ENCODE measurements at regions not wholly inside any gene's neighbourhood (a gene's known extent, or its start where the extent isn't known, plus 50 kb on each side); places are given as distances from the start of the nearest gene placed in this dataset.

DNA sequence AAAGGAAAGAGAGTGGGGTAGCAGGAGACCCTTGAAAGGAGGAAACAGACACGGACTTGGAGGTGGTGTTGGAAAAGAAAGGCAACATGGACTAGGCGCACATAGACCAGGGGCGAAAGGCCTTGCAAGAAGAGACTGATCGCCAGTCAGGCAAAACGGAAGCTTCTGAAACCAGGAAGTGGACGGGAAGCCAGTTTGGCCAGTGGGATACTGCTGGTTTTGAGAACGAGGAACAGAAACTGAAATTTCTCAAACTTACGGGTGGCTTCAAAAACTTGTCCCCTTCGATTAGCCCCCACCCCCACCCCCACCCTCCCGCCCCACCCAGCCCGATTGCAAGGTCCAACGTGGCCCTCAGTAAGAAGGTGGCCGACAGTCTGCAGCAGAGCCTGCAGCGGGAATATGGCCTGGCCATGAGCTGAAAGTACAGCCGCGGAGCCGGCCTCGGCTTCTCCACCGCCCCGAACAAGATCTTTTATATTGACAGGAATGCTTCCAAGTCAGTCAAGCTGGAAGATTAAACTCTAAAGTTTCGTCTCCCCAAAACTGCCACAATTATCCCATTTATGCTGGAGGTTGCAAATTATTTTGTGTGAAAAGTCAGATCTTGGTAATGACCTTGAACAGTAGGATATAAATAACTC, 364.7 kb downstream of the BCAT1 start:
- no peak for DNase-seq (ENCODE audit: low spot score in 2 of 2)
- Histone ChIP-seq H3K27ac (no peak overlapping the region), H3K9me3 (peaks cover 4 to 15% of the 10 kb centered on the region in 2 donors), H3K27me3 (no peaks in the 10 kb centered on the region), H3K36me3 (no peaks in the 10 kb centered on the region), H3K4me3 (no peak overlapping the region), H3K4me1 (no peaks in the 10 kb centered on the region)
- TF ChIP-seq POLR2A (IDR thresholded peaks at IDR 0.05) = no peak
- TF ChIP-seq POLR2AphosphoS5 (IDR thresholded peaks at IDR 0.05) = no peak
- TF ChIP-seq, protein P1, sequence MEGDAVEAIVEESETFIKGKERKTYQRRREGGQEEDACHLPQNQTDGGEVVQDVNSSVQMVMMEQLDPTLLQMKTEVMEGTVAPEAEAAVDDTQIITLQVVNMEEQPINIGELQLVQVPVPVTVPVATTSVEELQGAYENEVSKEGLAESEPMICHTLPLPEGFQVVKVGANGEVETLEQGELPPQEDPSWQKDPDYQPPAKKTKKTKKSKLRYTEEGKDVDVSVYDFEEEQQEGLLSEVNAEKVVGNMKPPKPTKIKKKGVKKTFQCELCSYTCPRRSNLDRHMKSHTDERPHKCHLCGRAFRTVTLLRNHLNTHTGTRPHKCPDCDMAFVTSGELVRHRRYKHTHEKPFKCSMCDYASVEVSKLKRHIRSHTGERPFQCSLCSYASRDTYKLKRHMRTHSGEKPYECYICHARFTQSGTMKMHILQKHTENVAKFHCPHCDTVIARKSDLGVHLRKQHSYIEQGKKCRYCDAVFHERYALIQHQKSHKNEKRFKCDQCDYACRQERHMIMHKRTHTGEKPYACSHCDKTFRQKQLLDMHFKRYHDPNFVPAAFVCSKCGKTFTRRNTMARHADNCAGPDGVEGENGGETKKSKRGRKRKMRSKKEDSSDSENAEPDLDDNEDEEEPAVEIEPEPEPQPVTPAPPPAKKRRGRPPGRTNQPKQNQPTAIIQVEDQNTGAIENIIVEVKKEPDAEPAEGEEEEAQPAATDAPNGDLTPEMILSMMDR (IDR thresholded peaks at IDR 0.05) = no peak
- intact Hi-C loops (cut with DNase I; ENCODE audit: low total_unique reads) = no loop called here

DNA sequence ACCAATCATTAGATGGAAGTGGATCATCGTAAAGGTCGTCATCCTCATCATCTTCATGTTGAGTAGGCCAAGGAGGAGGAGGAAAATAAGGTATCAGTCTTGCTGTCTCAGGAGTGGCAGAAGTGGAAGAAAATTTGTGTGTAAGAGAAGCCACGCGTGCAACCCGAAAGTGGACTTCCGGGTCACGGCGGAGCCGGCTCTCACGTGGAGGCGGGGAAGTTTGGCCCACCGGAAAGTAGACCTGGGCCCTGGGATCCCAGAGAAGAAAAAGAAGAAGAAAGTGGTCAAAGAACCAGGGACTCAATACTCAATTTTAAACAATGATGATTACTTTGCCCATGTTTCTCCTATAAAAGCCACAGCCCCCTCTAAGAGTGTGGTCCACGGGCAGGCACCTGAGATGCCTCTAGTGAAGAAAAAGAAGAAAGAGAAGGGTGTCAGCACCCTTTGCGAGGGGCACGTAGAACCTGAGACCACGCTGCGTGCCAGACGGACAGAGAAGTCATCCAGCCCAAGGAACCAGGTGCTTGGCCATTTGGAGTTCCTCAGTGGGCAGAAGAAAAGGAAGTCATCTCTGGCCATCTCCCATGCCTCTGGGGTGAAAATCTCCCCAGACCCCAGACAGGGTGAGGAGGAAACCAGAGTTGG, 365.8 kb downstream of the BCAT1 start:
- Histone ChIP-seq H3K27ac (no peak overlapping the region), H3K4me1 (no peaks in the 10 kb centered on the region), H3K9me3 (peaks cover 4 to 20% of the 10 kb centered on the region in 2 donors), H3K27me3 (no peaks in the 10 kb centered on the region), H3K36me3 (no peaks in the 10 kb centered on the region), H3K4me3 (no peak overlapping the region)
- no peak for TF ChIP-seq POLR2A (IDR thresholded peaks at IDR 0.05)
- TF ChIP-seq, protein P1 (IDR thresholded peaks at IDR 0.05) = no peak
- no peak for TF ChIP-seq POLR2AphosphoS5 (IDR thresholded peaks at IDR 0.05)
- intact Hi-C loops (cut with DNase I; ENCODE audit: low total_unique reads) = no loop called here
- DNase-seq (ENCODE audit: low spot score in 2 of 2) = no peak

DNA sequence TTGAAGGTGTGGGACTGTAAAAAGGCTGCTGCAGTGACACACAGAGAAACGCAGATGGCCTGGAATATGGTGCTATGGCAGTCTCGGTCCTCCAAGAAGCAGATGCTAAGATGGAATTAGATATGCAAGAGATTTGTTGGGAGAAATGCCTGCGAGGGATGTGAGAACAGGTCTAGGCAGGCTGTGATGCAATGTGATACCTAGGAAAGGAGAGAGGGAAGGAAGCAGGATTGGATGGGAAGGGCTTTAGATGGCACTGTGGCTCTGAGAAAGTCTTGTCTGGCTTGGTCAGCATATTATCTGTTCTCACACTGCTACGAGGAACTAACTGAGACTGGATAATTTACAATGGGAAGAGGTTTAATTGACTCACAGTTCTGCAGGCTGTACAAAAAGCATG, 374.4 kb downstream of the BCAT1 start:
- TF ChIP-seq, protein P1 (IDR thresholded peaks at IDR 0.05) = no peak
- TF ChIP-seq POLR2AphosphoS5 (IDR thresholded peaks at IDR 0.05) = no peak
- no peak for TF ChIP-seq POLR2A (IDR thresholded peaks at IDR 0.05)
- H3K4me3 ChIP-seq = no peak overlapping the region
- H3K36me3 ChIP-seq = no peaks in the 10 kb centered on the region

DNA sequence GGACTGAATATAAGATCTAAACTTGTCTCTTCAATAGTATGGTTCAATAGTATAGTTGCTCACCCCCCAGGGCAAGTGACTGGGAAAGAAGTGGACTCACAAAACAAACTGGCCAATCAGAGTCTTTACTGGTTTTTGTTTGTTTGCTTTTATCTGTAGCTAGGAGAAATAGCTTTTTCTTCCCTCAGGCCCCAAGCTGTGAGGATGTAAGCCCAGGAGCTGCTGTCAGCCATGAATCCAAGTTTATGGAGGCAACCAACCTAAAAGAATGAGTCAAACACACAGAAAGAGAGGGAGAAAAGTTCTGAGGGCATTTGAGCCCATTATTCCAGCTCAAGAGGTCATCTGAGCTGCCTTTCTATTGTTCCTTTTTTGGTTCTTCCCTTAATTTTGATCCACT, 375.3 kb downstream of the BCAT1 start:
- Histone ChIP-seq H3K36me3 (no peaks in the 10 kb centered on the region), H3K4me1 (no peaks in the 10 kb centered on the region)
- intact Hi-C loops (cut with DNase I; ENCODE audit: low total_unique reads) = no loop called here

More for the DNA sequence above, 374.4 kb downstream of the BCAT1 start:
- Histone ChIP-seq H3K4me1 (no peaks in the 10 kb centered on the region), H3K9me3 (peaks cover 0 to 9% of the 10 kb centered on the region in 2 donors), H3K27me3 (no peaks in the 10 kb centered on the region), H3K27ac (no peak overlapping the region)
- no peak for DNase-seq (ENCODE audit: low spot score in 2 of 2)
- intact Hi-C loops (cut with DNase I; ENCODE audit: low total_unique reads) = no loop called here

DNA sequence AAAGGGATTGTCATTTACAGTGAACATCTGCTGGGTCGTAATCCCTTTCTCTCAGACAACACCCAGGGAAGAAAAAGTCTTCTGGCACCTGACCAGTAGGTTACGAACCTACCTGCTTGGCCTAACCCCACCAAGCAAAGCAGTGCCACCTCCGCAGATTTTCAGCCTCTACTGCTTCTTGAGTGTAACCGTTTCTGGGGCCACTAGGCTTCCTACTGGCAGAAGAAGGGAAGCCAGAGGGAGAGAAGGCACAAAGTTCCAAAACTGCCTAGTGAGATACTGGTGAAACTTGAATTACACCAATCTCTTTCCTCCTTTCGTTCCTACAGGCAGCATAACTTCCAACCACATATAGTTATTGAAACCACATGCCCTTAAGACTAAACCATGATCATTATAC, 383.6 kb downstream of the BCAT1 start:
- Histone ChIP-seq H3K27me3 (no peaks in the 10 kb centered on the region), H3K4me3 (no peak overlapping the region), H3K36me3 (no peaks in the 10 kb centered on the region), H3K27ac (no peak overlapping the region), H3K4me1 (no peaks in the 10 kb centered on the region), H3K9me3 (no peaks in the 10 kb centered on the region)
- intact Hi-C loops (cut with DNase I; ENCODE audit: low total_unique reads) = no loop called here
- TF ChIP-seq, protein P1 (IDR thresholded peaks at IDR 0.05) = no peak
- TF ChIP-seq POLR2A (IDR thresholded peaks at IDR 0.05) (no peak), POLR2AphosphoS5 (IDR thresholded peaks at IDR 0.05) (no peak)
- DNase-seq (ENCODE audit: low spot score in 2 of 2) = no peak

More for the DNA sequence above, 375.3 kb downstream of the BCAT1 start:
- Histone ChIP-seq H3K9me3 (no peaks in the 10 kb centered on the region), H3K4me3 (no peak overlapping the region), H3K27me3 (no peaks in the 10 kb centered on the region), H3K27ac (no peak overlapping the region)
- no peak for DNase-seq (ENCODE audit: low spot score in 2 of 2)
- TF ChIP-seq, protein P1 (IDR thresholded peaks at IDR 0.05) = no peak
- TF ChIP-seq POLR2A (IDR thresholded peaks at IDR 0.05) (no peak), POLR2AphosphoS5 (IDR thresholded peaks at IDR 0.05) (no peak)

Measured in breast epithelium (tissue), 4 donors.